HG03159 (cell line): ENCODE measurements at regions not wholly inside any gene's neighbourhood (a gene's known extent, or its start where the extent isn't known, plus 50 kb on each side); places are given as distances from the start of the nearest gene placed in this dataset.

ENCODE experiments used
- ATAC-seq: cut with Tn5 transposase; IDR thresholded peaks from one replicate; pipeline ENCODE4 v1.9.1; 2021; ENCODE audit warnings: mild to moderate bottlenecking, moderate library complexity; ENCODE audit not compliant: unreplicated experiment

- no peak for ATAC-seq
Measured at GRCh38 chr3:82773207-82773606, 1011.8 kb upstream of the GBE1 start.

GRCh38 chr3:82764521-82764920 is 1003.1 kb upstream of the GBE1 start:
- no peak for ATAC-seq

- ATAC-seq = no peak
Measured at GRCh38 chr3:82761858-82762257, 1000.4 kb upstream of the GBE1 start.

GRCh38 chr3:82745544-82745943 is 984.1 kb upstream of the GBE1 start:
- no peak for ATAC-seq

- no peak for ATAC-seq
Measured at GRCh38 chr3:82743196-82743595, 981.8 kb upstream of the GBE1 start.

GRCh38 chr3:82741346-82741745 is 979.9 kb upstream of the GBE1 start:
- no peak for ATAC-seq

- ATAC-seq = no peak
Measured at GRCh38 chr3:82739390-82739789, 977.9 kb upstream of the GBE1 start.

GRCh38 chr3:82736696-82737277 is 975.3 kb upstream of the GBE1 start:
- ATAC-seq = no peak

- no peak for ATAC-seq
Measured at GRCh38 chr3:82715091-82715856, 953.8 kb upstream of the GBE1 start.

- ATAC-seq = no peak
Measured at GRCh38 chr3:82707035-82707434, 945.6 kb upstream of the GBE1 start.

GRCh38 chr3:82685761-82686160 is 924.3 kb upstream of the GBE1 start:
- no peak for ATAC-seq

GRCh38 chr3:82676356-82677026 is 915.0 kb upstream of the GBE1 start:
- no peak for ATAC-seq

GRCh38 chr3:82672966-82673365 is 911.5 kb upstream of the GBE1 start:
- ATAC-seq = no peak

GRCh38 chr3:82671466-82671865 is 910.0 kb upstream of the GBE1 start:
- no peak for ATAC-seq

GRCh38 chr3:82654708-82655107 is 893.3 kb upstream of the GBE1 start:
- no peak for ATAC-seq

GRCh38 chr3:82643948-82644347 is 882.5 kb upstream of the GBE1 start:
- no peak for ATAC-seq

- ATAC-seq = no peak
Measured at GRCh38 chr3:82641701-82642100, 880.3 kb upstream of the GBE1 start.

GRCh38 chr3:82640254-82640653 is 878.8 kb upstream of the GBE1 start:
- no peak for ATAC-seq

- ATAC-seq = no peak
Measured at GRCh38 chr3:82637574-82637973, 876.1 kb upstream of the GBE1 start.

GRCh38 chr3:82636177-82636576 is 874.7 kb upstream of the GBE1 start:
- no peak for ATAC-seq

- ATAC-seq = no peak
Measured at GRCh38 chr3:82633319-82633718, 871.9 kb upstream of the GBE1 start.

- ATAC-seq = no peak
Measured at GRCh38 chr3:82629937-82630336, 868.5 kb upstream of the GBE1 start.
